OCI-LY7 (cell line): ENCODE measurements at regions not wholly inside any gene's neighbourhood (a gene's known extent, or its start where the extent isn't known, plus 50 kb on each side); places are given as distances from the start of the nearest gene placed in this dataset.

Source experiments
- BruUV-seq: library from RNA; stranded (reverse); fragments of 400-500 nt; replicated peaks from 2 replicates; lab custom pipeline; 2021; lab: Mats Ljungman, UMichigan
- CTCF ChIA-PET: fragments of 300-600 bp; sonication (Branson Sonifier 250); formaldehyde crosslinking; loops from one replicate; lab custom pipeline; 2022; ENCODE audit warnings: antibody characterized with exemption; ENCODE audit not compliant: unreplicated experiment; lab: Charles Lee
- POLR2A ChIA-PET: fragments of 300-600 bp; sonication (Branson Sonifier 250); formaldehyde crosslinking; loops from one replicate; lab custom pipeline; 2022; ENCODE audit warnings: antibody characterized with exemption; lab: Charles Lee
- DNase-seq: peaks from one replicate; pipeline ENCODE4 v3.0.0-alpha.2; 2015; ENCODE audit warnings: low spot score
- H2AFZ ChIP-seq: fragments of 200-600 bp; sonication (generic), shearing (Covaris generic); 2 replicates; pipeline ENCODE4 v1.6.1; 2014; ENCODE audit warnings: mild to moderate bottlenecking, antibody characterized with exemption, low read length, moderate library complexity
- H3K27ac ChIP-seq: fragments of 200-600 bp; sonication (generic); 2 replicates; pipeline ENCODE4 v1.5.1; 2014; ENCODE audit warnings: mixed run types, low read depth, mild to moderate bottlenecking, moderate library complexity, low read length, inconsistent platforms; ENCODE audit not compliant: poor library complexity, severe bottlenecking
- H3K36me3 ChIP-seq: fragments of 200-600 bp; sonication (generic); 2 replicates; pipeline ENCODE4 v1.6.1; 2014; ENCODE audit warnings: mild to moderate bottlenecking, antibody characterized with exemption, low read length, moderate library complexity, mixed read lengths; ENCODE audit not compliant: insufficient read depth
- H3K4me1 ChIP-seq: fragments of 200-600 bp; sonication (generic); 2 replicates; pipeline ENCODE4 v1.5.1; 2014; ENCODE audit warnings: mild to moderate bottlenecking, low read length; ENCODE audit not compliant: insufficient read depth, poor library complexity, severe bottlenecking
- H3K4me2 ChIP-seq: fragments of 200-600 bp; sonication (generic); 2 replicates; pipeline ENCODE4 v1.6.1; 2014; ENCODE audit warnings: mild to moderate bottlenecking, low read length
- H3K4me3 ChIP-seq: fragments of 200-600 bp; sonication (generic); 2 replicates; pipeline ENCODE4 v1.5.1; 2014; ENCODE audit warnings: mild to moderate bottlenecking, low read depth, low read length; ENCODE audit not compliant: poor library complexity, severe bottlenecking
- H3K79me2 ChIP-seq: fragments of 200-600 bp; sonication (generic); 2 replicates; pipeline ENCODE4 v1.6.1; 2016; ENCODE audit warnings: low read depth, mild to moderate bottlenecking, low read length, moderate library complexity, mixed read lengths; ENCODE audit not compliant: insufficient read depth
- H3K9me2 ChIP-seq: fragments of 200-600 bp; sonication (generic); 2 replicates; pipeline ENCODE4 v1.6.1; 2016; ENCODE audit warnings: mild to moderate bottlenecking, low read length, mixed read lengths; ENCODE audit not compliant: insufficient read depth
- H3K9me3 ChIP-seq: fragments of 200-600 bp; sonication (generic); 2 replicates; pipeline ENCODE4 v1.6.1; 2014; ENCODE audit warnings: mild to moderate bottlenecking, mixed run types, low read length, mixed read lengths
- H4K20me1 ChIP-seq: fragments of 200-600 bp; sonication (generic); 2 replicates; pipeline ENCODE4 v1.6.1; 2014; ENCODE audit warnings: mild to moderate bottlenecking, antibody characterized with exemption, low read length, moderate library complexity, mixed read lengths; ENCODE audit not compliant: insufficient read depth
- CTCF ChIP-seq: fragments of 200-600 bp; sonication (generic); conservative IDR thresholded peaks from 2 replicates; pipeline ENCODE4 v1.5.1; 2014; ENCODE audit warnings: mild to moderate bottlenecking, antibody characterized with exemption, low read length, moderate library complexity, mixed read lengths
- EZH2phosphoT487 ChIP-seq: fragments of 200-600 bp; sonication (generic); IDR thresholded peaks from 2 replicates; pipeline ENCODE4 v1.6.1; 2018; ENCODE audit warnings: low read depth, borderline replicate concordance, mild to moderate bottlenecking, mixed run types, antibody characterized with exemption, low read length, moderate library complexity, mixed read lengths
- intact Hi-C: fragments of 100-400 bp; cut with micrococcal nuclease; formaldehyde crosslinking; loops from one replicate; pipeline ENCODE4 v1.10.0; 2022; ENCODE audit not compliant: unreplicated experiment

GRCh38 chr14:53538316-53538881 is 385.3 kb upstream of the DDHD1 start:
- Histone ChIP-seq H4K20me1 (no peaks in the 10 kb centered on the region), H3K4me3 (no peak overlapping the region), H2AFZ (no peak overlapping the region), H3K27ac (no peak overlapping the region), H3K4me1 (peaks cover 15% of the 10 kb centered on the region), H3K4me2 (no peak overlapping the region), H3K9me3 (no peaks in the 10 kb centered on the region), H3K9me2 (no peaks in the 10 kb centered on the region), H3K36me3 (no peaks in the 10 kb centered on the region), H3K79me2 (no peaks in the 10 kb centered on the region)
- ChIA-PET POLR2A (interaction anchor here (0.7 to 2.0 kb wide), 4 partner anchors 8 to 165 kb away, joined by 3 to 5 read pairs (median 4); no protein-coding TSS in a partner anchor), CTCF (no interaction called here)
- intact Hi-C loops, result loop anchor here (2.0 to 10.0 kb wide), 2 partner anchors 76 to 396 kb away; no protein-coding TSS in a partner anchor
- no TSS peak for BruUV-seq
- TF ChIP-seq EZH2phosphoT487 (no peak), CTCF (no peak)
- no peak for DNase-seq

GRCh38 chr14:53537422-53538315 is 384.5 kb upstream of the DDHD1 start:
- Histone ChIP-seq H3K4me2 (no peak overlapping the region), H3K9me3 (no peaks in the 10 kb centered on the region), H2AFZ (no peak overlapping the region), H3K27ac (no peak overlapping the region), H3K9me2 (no peaks in the 10 kb centered on the region), H3K4me3 (no peak overlapping the region), H3K4me1 (peaks cover 15% of the 10 kb centered on the region), H3K36me3 (no peaks in the 10 kb centered on the region), H3K79me2 (no peaks in the 10 kb centered on the region), H4K20me1 (no peaks in the 10 kb centered on the region)
- intact Hi-C loops, result loop anchor here (2.0 to 10.0 kb wide), 2 partner anchors 77 to 397 kb away; no protein-coding TSS in a partner anchor
- CTCF ChIA-PET, result interaction anchor here (0.5 kb wide), 1 partner anchor 946 kb away, joined by 3 read pairs; no protein-coding TSS in a partner anchor
- no peak for DNase-seq
- no TSS peak for BruUV-seq
- POLR2A ChIA-PET, result interaction anchor here (0.7 to 2.0 kb wide), 5 partner anchors 9 to 166 kb away, joined by 3 to 5 read pairs (median 3); no protein-coding TSS in a partner anchor
- TF ChIP-seq CTCF, result no peak
- TF ChIP-seq EZH2phosphoT487, result no peak
